HS-27A (cell line): ENCODE measurements at regions not wholly inside any gene's neighbourhood (a gene's known extent, or its start where the extent isn't known, plus 50 kb on each side); places are given as distances from the start of the nearest gene placed in this dataset.
"Not testable (repeated sequence)": the region's sequence is repeated elsewhere in the genome, so short reads cannot be mapped to it uniquely, and the experiment has no call there.

Experiments used
- DNase-seq: peaks from one replicate; pipeline ENCODE4 v3.0.0-alpha.2; 2012; ENCODE audit warnings: low read depth, missing footprints

- no peak for DNase-seq
Measured at GRCh38 chr6:93654548-93654947, 235.2 kb upstream of the EPHA7 start.

GRCh38 chr6:93644611-93645010 is 225.3 kb upstream of the EPHA7 start:
- DNase-seq, result no peak

GRCh38 chr6:93639126-93639525 is 219.8 kb upstream of the EPHA7 start:
- no peak for DNase-seq

- not testable (repeated sequence) for DNase-seq
Measured at GRCh38 chr6:93636987-93637664, 217.8 kb upstream of the EPHA7 start.

- DNase-seq, result no peak
Measured at GRCh38 chr6:93624408-93624807, 205.0 kb upstream of the EPHA7 start.

- no peak for DNase-seq
Measured at GRCh38 chr6:93621442-93621841, 202.1 kb upstream of the EPHA7 start.

GRCh38 chr6:93604951-93605350 is 185.6 kb upstream of the EPHA7 start:
- DNase-seq, result no peak

GRCh38 chr6:93592417-93592816 is 173.1 kb upstream of the EPHA7 start:
- no peak for DNase-seq

- no peak for DNase-seq
Measured at GRCh38 chr6:93586306-93586705, 166.9 kb upstream of the EPHA7 start.

GRCh38 chr6:93584300-93584699 is 164.9 kb upstream of the EPHA7 start:
- no peak for DNase-seq

- no peak for DNase-seq
Measured at GRCh38 chr6:93581371-93581770, 162.0 kb upstream of the EPHA7 start.

GRCh38 chr6:93580446-93580845 is 161.1 kb upstream of the EPHA7 start:
- DNase-seq, result no peak

GRCh38 chr6:93575495-93576267 is 156.3 kb upstream of the EPHA7 start:
- no peak for DNase-seq

- DNase-seq, result no peak
Measured at GRCh38 chr6:93574299-93574698, 154.9 kb upstream of the EPHA7 start.

- DNase-seq, result no peak
Measured at GRCh38 chr6:93571346-93571745, 152.0 kb upstream of the EPHA7 start.

- no peak for DNase-seq
Measured at GRCh38 chr6:93568169-93568568, 148.8 kb upstream of the EPHA7 start.

GRCh38 chr6:93567164-93567563 is 147.8 kb upstream of the EPHA7 start:
- DNase-seq, result no peak

- DNase-seq, result no peak
Measured at GRCh38 chr6:93566285-93566684, 146.9 kb upstream of the EPHA7 start.

GRCh38 chr6:93562582-93562981 is 143.2 kb upstream of the EPHA7 start:
- no peak for DNase-seq

GRCh38 chr6:93555292-93555691 is 135.9 kb upstream of the EPHA7 start:
- DNase-seq, result no peak

- DNase-seq, result no peak
Measured at GRCh38 chr6:93554018-93554417, 134.7 kb upstream of the EPHA7 start.

GRCh38 chr6:93550551-93551276 is 131.4 kb upstream of the EPHA7 start:
- no peak for DNase-seq

GRCh38 chr6:93549868-93550267 is 130.5 kb upstream of the EPHA7 start:
- DNase-seq, result no peak
